22Rv1 (cell line): ENCODE measurements at regions not wholly inside any gene's neighbourhood (a gene's known extent, or its start where the extent isn't known, plus 50 kb on each side); places are given as distances from the start of the nearest gene placed in this dataset.
A peak's percentile ranks its signal among the peaks of the same experiment; 100 is the strongest.

Experiments used
- ZFX ChIP-seq: fragments of 450-650 bp; IDR thresholded peaks from 2 replicates; pipeline ENCODE4 v1.6.1; 2017; ENCODE audit warnings: antibody characterized with exemption, borderline replicate concordance
- TF ChIP-seq, protein P1 (sequence below): fragments of 450-650 bp; IDR thresholded peaks from 2 replicates; pipeline ENCODE4 v1.5.1; 2017; ENCODE audit warnings: mild to moderate bottlenecking

DNA sequence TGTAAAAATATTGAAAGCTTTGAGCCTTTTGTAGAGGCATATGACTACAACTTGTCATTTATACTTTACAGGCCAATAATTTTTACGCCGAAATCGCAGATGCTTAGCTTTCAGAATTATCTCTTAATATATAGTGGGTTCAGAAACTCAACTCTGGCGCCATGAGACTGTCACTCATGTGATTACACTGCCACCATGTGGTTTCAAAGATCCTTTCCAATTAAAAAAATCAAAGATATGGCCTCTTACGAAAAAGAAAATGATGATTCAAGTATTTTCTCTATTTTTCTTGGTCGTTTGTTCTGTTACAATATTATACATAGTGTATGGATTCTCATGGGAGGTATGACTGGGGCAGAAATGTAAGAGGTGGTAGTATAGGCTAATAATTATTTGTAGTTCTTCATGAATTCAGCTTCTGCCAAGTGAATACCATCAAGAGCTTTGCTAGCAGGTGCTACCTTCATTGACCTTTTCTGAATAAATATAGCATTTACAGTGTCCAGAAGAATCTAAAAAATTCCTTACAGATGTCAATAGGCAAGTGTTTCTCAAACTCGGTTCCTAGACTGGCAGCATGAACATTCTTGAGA lies 751.7 kb upstream of the GOLIM4 start:
- TF ChIP-seq, protein P1, sequence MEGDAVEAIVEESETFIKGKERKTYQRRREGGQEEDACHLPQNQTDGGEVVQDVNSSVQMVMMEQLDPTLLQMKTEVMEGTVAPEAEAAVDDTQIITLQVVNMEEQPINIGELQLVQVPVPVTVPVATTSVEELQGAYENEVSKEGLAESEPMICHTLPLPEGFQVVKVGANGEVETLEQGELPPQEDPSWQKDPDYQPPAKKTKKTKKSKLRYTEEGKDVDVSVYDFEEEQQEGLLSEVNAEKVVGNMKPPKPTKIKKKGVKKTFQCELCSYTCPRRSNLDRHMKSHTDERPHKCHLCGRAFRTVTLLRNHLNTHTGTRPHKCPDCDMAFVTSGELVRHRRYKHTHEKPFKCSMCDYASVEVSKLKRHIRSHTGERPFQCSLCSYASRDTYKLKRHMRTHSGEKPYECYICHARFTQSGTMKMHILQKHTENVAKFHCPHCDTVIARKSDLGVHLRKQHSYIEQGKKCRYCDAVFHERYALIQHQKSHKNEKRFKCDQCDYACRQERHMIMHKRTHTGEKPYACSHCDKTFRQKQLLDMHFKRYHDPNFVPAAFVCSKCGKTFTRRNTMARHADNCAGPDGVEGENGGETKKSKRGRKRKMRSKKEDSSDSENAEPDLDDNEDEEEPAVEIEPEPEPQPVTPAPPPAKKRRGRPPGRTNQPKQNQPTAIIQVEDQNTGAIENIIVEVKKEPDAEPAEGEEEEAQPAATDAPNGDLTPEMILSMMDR = peak; percentile 85
- TF ChIP-seq ZFX = no peak
